ENCODE measurements at regions not wholly inside any gene's neighbourhood (a gene's known extent, or its start where the extent isn't known, plus 50 kb on each side); places are given as distances from the start of the nearest gene placed in this dataset.
"Not testable (repeated sequence)": the region's sequence is repeated elsewhere in the genome, so short reads cannot be mapped to it uniquely, and the experiment has no call there.

GRCh38 chr3:22612927-22613326 lies 590.2 kb upstream of the UBE2E2 start:
- DNase-seq = no peak

GRCh38 chr3:22615790-22616189 lies 587.3 kb upstream of the UBE2E2 start:
- DNase-seq = no peak

GRCh38 chr3:22617372-22617771 lies 585.8 kb upstream of the UBE2E2 start:
- no peak for DNase-seq

GRCh38 chr3:22620498-22620897 lies 582.6 kb upstream of the UBE2E2 start:
- no peak for DNase-seq

- no peak for DNase-seq
Measured at GRCh38 chr3:22621205-22621809, 581.8 kb upstream of the UBE2E2 start.

- DNase-seq = no peak
Measured at GRCh38 chr3:22627993-22628499, 575.1 kb upstream of the UBE2E2 start.

- no peak for DNase-seq
Measured at GRCh38 chr3:22632536-22632935, 570.6 kb upstream of the UBE2E2 start.

- no peak for DNase-seq
Measured at GRCh38 chr3:22634433-22634832, 568.7 kb upstream of the UBE2E2 start.

- DNase-seq = no peak
Measured at GRCh38 chr3:22659651-22660475, 543.3 kb upstream of the UBE2E2 start.

- no peak for DNase-seq
Measured at GRCh38 chr3:22660606-22661005, 542.5 kb upstream of the UBE2E2 start.

- DNase-seq = no peak
Measured at GRCh38 chr3:22661121-22661700, 541.9 kb upstream of the UBE2E2 start.

- no peak for DNase-seq
Measured at GRCh38 chr3:22665528-22665927, 537.6 kb upstream of the UBE2E2 start.

GRCh38 chr3:22666736-22667135 lies 536.4 kb upstream of the UBE2E2 start:
- DNase-seq = no peak

GRCh38 chr3:22671848-22672247 lies 531.3 kb upstream of the UBE2E2 start:
- DNase-seq = no peak

- no peak for DNase-seq
Measured at GRCh38 chr3:22684739-22685138, 518.4 kb upstream of the UBE2E2 start.

GRCh38 chr3:22685597-22685996 lies 517.5 kb upstream of the UBE2E2 start:
- DNase-seq = no peak

- no peak for DNase-seq
Measured at GRCh38 chr3:22691407-22691806, 511.7 kb upstream of the UBE2E2 start.

- no peak for DNase-seq
Measured at GRCh38 chr3:22691856-22692628, 511.1 kb upstream of the UBE2E2 start.

GRCh38 chr3:22700876-22701275 lies 502.3 kb upstream of the UBE2E2 start:
- no peak for DNase-seq

GRCh38 chr3:22704166-22704565 lies 499.0 kb upstream of the UBE2E2 start:
- DNase-seq = no peak

GRCh38 chr3:22704571-22705354 lies 498.4 kb upstream of the UBE2E2 start:
- DNase-seq = no peak

- DNase-seq = not testable (repeated sequence)
Measured at GRCh38 chr3:22706922-22707321, 496.2 kb upstream of the UBE2E2 start.
